GM10248 (cell line): ENCODE measurements at regions not wholly inside any gene's neighbourhood (a gene's known extent, or its start where the extent isn't known, plus 50 kb on each side); places are given as distances from the start of the nearest gene placed in this dataset.

ENCODE experiments used
- CTCF ChIA-PET: fragments of 300-600 bp; sonication (Branson Sonifier 250); formaldehyde crosslinking; extraction: SDS; loops from one replicate; lab custom pipeline; 2021; ENCODE audit warnings: antibody characterized with exemption; lab: Yijun Ruan, JAX
- POLR2A ChIA-PET: fragments of 350-650 bp; sonication (Branson Sonifier 250); formaldehyde crosslinking; extraction: SDS; loops from one replicate; lab custom pipeline; 2020; ENCODE audit warnings: antibody characterized with exemption; lab: Yijun Ruan, JAX
- DNase-seq: peaks from one replicate; pipeline ENCODE4 v3.0.0; 2012; ENCODE audit errors: extremely low spot score
- TF ChIP-seq, protein P1 (sequence below): IDR thresholded peaks from 2 replicates; pipeline ENCODE4 v1.5.1; 2012; ENCODE audit warnings: mild to moderate bottlenecking, low read depth; ENCODE audit errors: extremely low read depth, missing control alignments, control extremely low read depth

DNA sequence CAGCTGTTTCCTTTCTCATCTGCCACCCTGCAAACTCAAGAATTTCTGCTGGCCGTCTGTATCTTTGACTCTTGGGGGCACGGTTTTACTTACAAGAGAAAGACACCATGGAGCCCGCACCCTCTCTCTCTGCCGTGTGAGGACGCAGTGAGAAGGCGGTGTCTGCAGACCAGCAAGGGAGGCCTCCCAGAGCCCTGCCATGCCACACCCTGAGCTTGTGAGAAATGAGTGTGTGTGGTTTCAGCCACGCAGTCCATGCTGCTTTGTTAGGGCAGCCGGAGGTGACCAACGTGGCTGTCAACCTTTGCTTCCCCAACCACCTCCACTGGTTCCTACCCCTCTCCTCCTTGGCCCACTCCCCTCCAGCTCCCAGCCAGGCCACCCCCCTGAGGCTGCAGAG is 70.1 kb upstream of the NUP50 start:
- POLR2A ChIA-PET: no interaction called here
- DNase-seq: no peak
- TF ChIP-seq, protein P1, sequence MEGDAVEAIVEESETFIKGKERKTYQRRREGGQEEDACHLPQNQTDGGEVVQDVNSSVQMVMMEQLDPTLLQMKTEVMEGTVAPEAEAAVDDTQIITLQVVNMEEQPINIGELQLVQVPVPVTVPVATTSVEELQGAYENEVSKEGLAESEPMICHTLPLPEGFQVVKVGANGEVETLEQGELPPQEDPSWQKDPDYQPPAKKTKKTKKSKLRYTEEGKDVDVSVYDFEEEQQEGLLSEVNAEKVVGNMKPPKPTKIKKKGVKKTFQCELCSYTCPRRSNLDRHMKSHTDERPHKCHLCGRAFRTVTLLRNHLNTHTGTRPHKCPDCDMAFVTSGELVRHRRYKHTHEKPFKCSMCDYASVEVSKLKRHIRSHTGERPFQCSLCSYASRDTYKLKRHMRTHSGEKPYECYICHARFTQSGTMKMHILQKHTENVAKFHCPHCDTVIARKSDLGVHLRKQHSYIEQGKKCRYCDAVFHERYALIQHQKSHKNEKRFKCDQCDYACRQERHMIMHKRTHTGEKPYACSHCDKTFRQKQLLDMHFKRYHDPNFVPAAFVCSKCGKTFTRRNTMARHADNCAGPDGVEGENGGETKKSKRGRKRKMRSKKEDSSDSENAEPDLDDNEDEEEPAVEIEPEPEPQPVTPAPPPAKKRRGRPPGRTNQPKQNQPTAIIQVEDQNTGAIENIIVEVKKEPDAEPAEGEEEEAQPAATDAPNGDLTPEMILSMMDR: no peak
- CTCF ChIA-PET: interaction anchor here (1.2 to 1.6 kb wide), 3 partner anchors 15 to 273 kb away, joined by 3 read pairs; no protein-coding TSS in a partner anchor

DNA sequence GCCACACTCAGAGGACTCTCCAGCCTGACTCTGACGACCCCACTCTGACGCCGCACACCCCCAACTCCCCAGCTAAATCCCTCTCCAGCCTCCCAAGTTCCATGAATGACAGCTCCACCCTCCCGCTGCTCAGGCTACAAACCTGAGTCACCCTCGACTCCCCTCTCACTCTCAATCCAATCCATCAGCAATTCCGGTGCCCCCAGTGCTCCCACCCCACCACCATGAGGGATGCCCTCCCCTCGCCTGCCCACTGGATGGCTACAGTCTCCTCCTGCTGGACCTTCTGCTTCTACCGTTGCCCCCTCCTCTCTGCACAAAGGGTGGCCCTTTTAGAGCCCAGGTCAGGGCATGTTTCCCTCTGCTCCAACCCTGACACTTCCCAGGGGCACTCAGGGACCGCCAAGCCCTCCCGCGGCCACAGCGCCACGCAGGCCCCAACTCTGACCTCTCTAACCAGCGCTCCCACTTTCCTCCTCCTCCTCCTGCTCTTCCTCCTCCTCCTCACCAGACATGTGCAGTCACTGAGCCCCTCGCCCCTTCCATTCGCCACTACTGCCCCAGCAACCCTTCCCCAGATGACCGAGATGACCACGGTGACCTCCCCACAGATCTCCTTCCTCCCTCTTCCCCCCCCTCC is 69.5 kb upstream of the NUP50 start:
- POLR2A ChIA-PET: no interaction called here
- TF ChIP-seq, protein P1: no peak
- DNase-seq: no peak
- CTCF ChIA-PET: interaction anchor here (0.7 to 3.1 kb wide), 5 partner anchors 9 to 274 kb away, joined by 3 to 16 read pairs (median 3); no protein-coding TSS in a partner anchor

DNA sequence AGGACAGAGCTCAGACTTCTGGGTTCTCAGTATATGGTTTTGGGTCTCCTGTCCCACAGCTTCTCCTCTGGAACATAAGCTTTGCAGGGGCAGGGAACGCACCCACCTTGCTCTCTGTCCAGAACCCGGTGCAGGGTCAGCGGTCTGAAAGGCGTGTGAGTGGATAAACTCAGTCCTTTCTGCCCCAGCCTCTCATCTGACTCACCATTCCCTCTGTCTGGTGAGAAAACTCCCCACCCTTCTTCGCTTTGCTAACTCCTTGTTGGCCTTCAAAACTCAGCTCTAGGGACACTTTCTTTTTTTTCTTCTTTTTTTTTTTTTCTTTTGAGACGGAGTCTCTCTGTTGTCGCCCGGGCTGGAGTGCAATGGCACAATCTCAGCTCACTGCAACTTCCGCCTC is 68.9 kb upstream of the NUP50 start:
- TF ChIP-seq, protein P1: no peak
- CTCF ChIA-PET: interaction anchor here (0.7 to 3.1 kb wide), 7 partner anchors 8 to 275 kb away, joined by 3 to 16 read pairs (median 4); no protein-coding TSS in a partner anchor
- POLR2A ChIA-PET: no interaction called here
- DNase-seq: no peak

DNA sequence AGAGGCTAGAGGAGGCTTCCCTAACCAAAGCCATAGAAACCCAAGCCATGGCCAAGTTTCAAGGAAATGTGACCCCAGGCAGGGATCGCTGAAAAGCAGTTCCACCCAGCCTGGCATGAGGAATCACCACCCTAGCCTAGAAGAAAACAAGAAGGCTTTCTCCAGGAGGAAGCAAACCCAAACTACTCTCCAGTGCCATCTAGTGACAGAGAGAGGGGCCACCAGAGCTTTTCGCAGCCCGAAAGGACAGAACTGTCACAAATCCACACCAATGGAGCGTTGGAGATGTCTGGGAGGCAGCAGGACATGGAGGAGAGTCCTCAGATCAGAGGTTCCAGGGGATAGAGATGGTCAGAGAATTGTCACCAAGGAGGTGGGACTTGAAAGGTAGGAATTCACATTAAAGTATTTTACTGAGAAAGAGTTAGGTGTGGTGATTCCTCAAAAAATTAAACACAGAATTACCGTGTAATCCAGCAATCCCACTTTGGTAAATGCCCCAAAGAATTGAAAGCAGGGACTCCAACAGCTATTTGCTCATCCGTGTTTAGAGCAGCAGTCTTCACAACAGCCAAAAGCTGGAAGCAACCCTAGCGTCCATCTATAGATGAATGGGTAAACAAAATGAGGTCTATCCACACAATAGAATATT is 67.3 kb upstream of the NUP50 start:
- POLR2A ChIA-PET: no interaction called here
- DNase-seq: peak; percentile 78
- TF ChIP-seq, protein P1: peak; percentile 80
- CTCF ChIA-PET: interaction anchor here (0.7 to 3.1 kb wide), 9 partner anchors 13 to 277 kb away, joined by 3 to 16 read pairs (median 4); no protein-coding TSS in a partner anchor

DNA sequence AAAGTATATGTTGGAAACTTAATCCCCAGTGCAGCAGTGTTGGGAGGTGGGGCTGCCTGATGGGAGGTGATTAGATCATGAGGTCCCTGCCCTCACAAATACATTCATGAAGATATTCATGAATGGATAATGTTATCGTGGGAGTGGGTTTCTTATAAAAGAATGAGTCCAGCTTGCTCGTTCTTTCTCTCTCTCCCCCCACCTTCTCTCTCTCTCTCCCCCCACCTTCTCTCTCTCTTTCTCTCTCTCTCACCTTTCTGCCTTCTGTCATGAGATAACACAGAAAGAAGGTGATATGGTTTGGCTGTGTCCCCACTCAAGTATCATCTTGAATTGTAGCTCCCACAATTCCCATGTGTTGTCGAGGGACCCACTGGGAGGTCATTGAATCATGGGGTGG is 66.7 kb upstream of the NUP50 start:
- POLR2A ChIA-PET: no interaction called here
- no peak for DNase-seq
- TF ChIP-seq, protein P1: no peak
- CTCF ChIA-PET: interaction anchor here (2.1 to 3.1 kb wide), 3 partner anchors 14 to 277 kb away, joined by 6 to 16 read pairs (median 11); no protein-coding TSS in a partner anchor

DNA sequence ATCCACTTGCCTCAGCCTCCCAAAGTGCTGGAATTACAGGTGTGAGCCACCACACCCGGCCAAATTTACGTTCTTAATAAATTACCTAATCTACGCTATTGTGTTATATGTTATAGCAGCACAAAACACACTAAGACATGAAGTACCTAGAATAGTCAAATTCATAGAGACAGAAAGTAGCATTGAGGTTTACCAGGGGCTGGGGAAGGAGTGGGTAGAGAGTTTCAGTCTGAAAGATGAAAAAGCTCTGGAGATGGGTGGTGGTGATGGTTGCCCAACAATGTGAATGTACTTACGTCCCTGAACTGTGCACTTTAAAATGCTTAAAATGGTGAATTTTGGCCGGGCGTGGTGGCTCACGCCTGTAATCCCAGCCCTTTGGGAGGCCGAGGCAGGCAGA is 65.7 kb upstream of the NUP50 start:
- POLR2A ChIA-PET: no interaction called here
- CTCF ChIA-PET: interaction anchor here (2.4 kb wide), 1 partner anchor 16 kb away, joined by 6 read pairs; no protein-coding TSS in a partner anchor
- TF ChIP-seq, protein P1: no peak
- no peak for DNase-seq
